Sigmoid colon (tissue), 4 donors: ENCODE measurements at regions not wholly inside any gene's neighbourhood (a gene's known extent, or its start where the extent isn't known, plus 50 kb on each side); places are given as distances from the start of the nearest gene placed in this dataset.

Source experiments
- EP300 ChIP-seq, 4 donors: sonication (generic); formaldehyde crosslinking; IDR thresholded peaks; one replicate each; pipeline ENCODE4 v1.6.1; 2017; ENCODE audit warnings: antibody characterized with exemption in 4 of 4
- POLR2A ChIP-seq, 2 donors: fragments of 450-650 bp; IDR thresholded peaks; one replicate each; pipeline ENCODE4 v1.6.1; 2016; ENCODE audit warnings: antibody characterized with exemption in 2 of 2, mild to moderate bottlenecking in 2 of 2, moderate library complexity in 2 of 2

DNA sequence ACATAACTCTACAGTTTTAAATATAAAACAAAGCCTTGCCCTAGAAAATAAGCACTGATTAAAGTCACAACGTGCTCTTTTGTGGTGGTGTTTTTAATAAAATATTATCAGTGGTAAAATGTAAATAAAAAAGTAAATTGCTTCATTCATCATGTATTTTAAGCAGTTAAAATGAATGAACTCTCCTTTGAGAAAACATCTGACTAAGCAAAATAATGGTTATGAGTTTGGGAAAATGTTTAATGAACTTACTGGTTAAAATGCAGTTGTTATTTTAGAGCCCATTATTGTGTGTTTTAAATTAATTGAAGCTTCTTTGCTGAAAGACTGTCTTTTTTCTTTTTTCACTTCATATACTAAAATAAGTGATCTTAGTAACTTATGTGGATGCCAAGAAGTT, 1007.5 kb upstream of the ARRDC3 start:
- TF ChIP-seq POLR2A (IDR thresholded peaks at IDR 0.05) (no peak), EP300 (IDR thresholded peaks at IDR 0.05) (no peak)
